DND-41 (cell line): ENCODE measurements at regions not wholly inside any gene's neighbourhood (a gene's known extent, or its start where the extent isn't known, plus 50 kb on each side); places are given as distances from the start of the nearest gene placed in this dataset.

ENCODE experiments used
- ATAC-seq: fragments of 200-7000 bp; cut with Tn5 transposase; 3 replicates; pipeline ENCODE4 v1.9.1; 2021; ENCODE audit warnings: low read depth; ENCODE audit not compliant: insufficient read depth
- DNase-seq: peaks from one replicate; pipeline ENCODE4 v3.0.0-alpha.2; 2020
- H2AFZ ChIP-seq: 2 replicates; pipeline ENCODE4 v1.6.0; 2012; ENCODE audit warnings: low read depth, low read length
- H3K27ac ChIP-seq: 2 replicates; pipeline ENCODE4 v1.5.1; 2012; ENCODE audit warnings: low read length, inconsistent platforms
- H3K27me3 ChIP-seq: fragments of 200-600 bp; sonication (generic); 2 replicates; pipeline ENCODE4 v1.6.0; 2012; ENCODE audit warnings: low read length, mild to moderate bottlenecking, inconsistent platforms; ENCODE audit not compliant: insufficient read depth, poor library complexity
- H3K36me3 ChIP-seq: 2 replicates; pipeline ENCODE4 v1.5.1; 2012; ENCODE audit warnings: low read length, inconsistent platforms; ENCODE audit not compliant: insufficient read depth
- H3K4me1 ChIP-seq: 2 replicates; pipeline ENCODE4 v1.5.1; 2012; ENCODE audit warnings: mild to moderate bottlenecking, low read length; ENCODE audit not compliant: insufficient read depth
- H3K4me2 ChIP-seq: 2 replicates; pipeline ENCODE4 v1.6.0; 2012; ENCODE audit warnings: mild to moderate bottlenecking, moderate library complexity, low read length, inconsistent platforms; ENCODE audit not compliant: insufficient read depth
- H3K4me3 ChIP-seq, 2 experiments: fragments of 200-600 bp in 1 of 2; shearing (Covaris generic) in 1 of 2; 2 replicates each; pipeline ENCODE4 v1.5.1; 2012 to 2016; ENCODE audit warnings: inconsistent platforms in 2 of 2, low read length in 2 of 2, mild to moderate bottlenecking in 2 of 2, low read depth in 1 of 2, moderate library complexity in 1 of 2
- H3K79me2 ChIP-seq: 2 replicates; pipeline ENCODE4 v1.6.0; 2012; ENCODE audit warnings: low read length, inconsistent platforms; ENCODE audit not compliant: insufficient read depth
- H3K9ac ChIP-seq: 2 replicates; pipeline ENCODE4 v1.6.0; 2012; ENCODE audit warnings: low read depth, mild to moderate bottlenecking, inconsistent platforms, low read length, moderate library complexity
- H3K9me3 ChIP-seq: 2 replicates; pipeline ENCODE4 v1.5.1; 2012; ENCODE audit warnings: low read length, moderate library complexity, mild to moderate bottlenecking, inconsistent platforms; ENCODE audit not compliant: insufficient read depth, severe bottlenecking
- H4K20me1 ChIP-seq: 2 replicates; pipeline ENCODE4 v1.6.0; 2012; ENCODE audit warnings: low read length; ENCODE audit not compliant: insufficient read depth
- CTCF ChIP-seq: IDR thresholded peaks from 2 replicates; pipeline ENCODE4 v1.5.1; 2012; ENCODE audit warnings: borderline replicate concordance, low read length, moderate library complexity, mild to moderate bottlenecking; ENCODE audit not compliant: poor library complexity, severe bottlenecking; ENCODE audit errors: extremely low read depth
- EZH2 ChIP-seq: IDR thresholded peaks from 3 replicates; pipeline ENCODE4 v1.6.1; 2012; ENCODE audit warnings: borderline replicate concordance, low read depth, mild to moderate bottlenecking, moderate library complexity, low read length, inconsistent platforms; ENCODE audit not compliant: severe bottlenecking

- no peak for TF ChIP-seq EZH2
- no peak for TF ChIP-seq CTCF
- no peak overlapping the region for H3K4me2 ChIP-seq
- H3K4me3 ChIP-seq = peak overlapping the region in 1 of 2 experiments; percentile 12; a peak in 1 of 4 replicates
- no peaks in the 10 kb centered on the region for H4K20me1 ChIP-seq
- H3K4me1 ChIP-seq = peaks cover 7% of the 10 kb centered on the region; the same call in 1 of the 2 replicates
- no peak for DNase-seq
- no peak overlapping the region for H3K9ac ChIP-seq
- H3K36me3 ChIP-seq = peaks cover 10% of the 10 kb centered on the region; the same call in 1 of the 2 replicates
- H3K79me2 ChIP-seq = no peaks in the 10 kb centered on the region
- H3K27me3 ChIP-seq = no peaks in the 10 kb centered on the region
- H3K9me3 ChIP-seq = peaks cover 24% of the 10 kb centered on the region
- H3K27ac ChIP-seq = no peak overlapping the region
- no peak overlapping the region for H2AFZ ChIP-seq
- no peak for ATAC-seq
Observed at GRCh38 chr19:28606269-28607032, 606.5 kb downstream of the UQCRFS1 start.

- peaks cover 7% of the 10 kb centered on the region; the same call in 1 of the 2 replicates for H3K4me1 ChIP-seq
- DNase-seq (no peak), ATAC-seq (no peak)
- no peak overlapping the region for H2AFZ ChIP-seq
- H3K36me3 ChIP-seq = peaks cover 10% of the 10 kb centered on the region; the same call in 1 of the 2 replicates
- H3K9ac ChIP-seq = no peak overlapping the region
- no peak overlapping the region for H3K4me3 ChIP-seq
- TF ChIP-seq CTCF = no peak
- no peak overlapping the region for H3K27ac ChIP-seq
- no peaks in the 10 kb centered on the region for H3K27me3 ChIP-seq
- H3K4me2 ChIP-seq = no peak overlapping the region
- no peaks in the 10 kb centered on the region for H3K79me2 ChIP-seq
- H3K9me3 ChIP-seq = peaks cover 24% of the 10 kb centered on the region
- H4K20me1 ChIP-seq = no peaks in the 10 kb centered on the region
Observed at GRCh38 chr19:28605501-28606268, 607.3 kb downstream of the UQCRFS1 start.

GRCh38 chr19:28603453-28603852 is 609.5 kb downstream of the UQCRFS1 start:
- Histone ChIP-seq H4K20me1 (no peaks in the 10 kb centered on the region), H3K9me3 (peaks cover 24% of the 10 kb centered on the region), H3K27ac (no peak overlapping the region), H3K4me3 (no peak overlapping the region), H3K27me3 (no peaks in the 10 kb centered on the region), H3K79me2 (no peaks in the 10 kb centered on the region), H3K9ac (no peak overlapping the region), H2AFZ (peak overlapping the region; percentile 27; the same call in 1 of the 2 replicates), H3K36me3 (peaks cover 10% of the 10 kb centered on the region; the same call in 1 of the 2 replicates), H3K4me1 (no peaks in the 10 kb centered on the region), H3K4me2 (no peak overlapping the region)
- ATAC-seq (no peak), DNase-seq (no peak)
- TF ChIP-seq CTCF = no peak
- no peak for TF ChIP-seq EZH2
